NCI-H1694 (cell line): ENCODE measurements at regions not wholly inside any gene's neighbourhood (a gene's known extent, or its start where the extent isn't known, plus 50 kb on each side); places are given as distances from the start of the nearest gene placed in this dataset.

Experiments used
- DNase-seq: peaks from one replicate; lab custom pipeline; 2025; lab: John Stamatoyannopoulos, UW

- DNase-seq: no peak
These were observed 274.5 kb downstream of the PRR16 start for GRCh38 chr5:120738568-120738967.

GRCh38 chr5:120740989-120741388, 276.9 kb downstream of the PRR16 start:
- no peak for DNase-seq

- no peak for DNase-seq
These were observed 284.4 kb downstream of the PRR16 start for GRCh38 chr5:120748474-120748873.

- no peak for DNase-seq
These were observed 285.6 kb downstream of the PRR16 start for GRCh38 chr5:120749737-120750136.

- no peak for DNase-seq
These were observed 295.5 kb downstream of the PRR16 start for GRCh38 chr5:120759587-120759986.

- DNase-seq: no peak
These were observed 297.9 kb downstream of the PRR16 start for GRCh38 chr5:120761986-120762385.

- no peak for DNase-seq
These were observed 301.1 kb downstream of the PRR16 start for GRCh38 chr5:120765189-120765588.

GRCh38 chr5:120767178-120767820, 303.2 kb downstream of the PRR16 start:
- no peak for DNase-seq

GRCh38 chr5:120769312-120769872, 305.3 kb downstream of the PRR16 start:
- DNase-seq: no peak

- no peak for DNase-seq
These were observed 307.1 kb downstream of the PRR16 start for GRCh38 chr5:120771202-120771601.

- no peak for DNase-seq
These were observed 314.7 kb downstream of the PRR16 start for GRCh38 chr5:120778491-120779484.

GRCh38 chr5:120779674-120780073, 315.6 kb downstream of the PRR16 start:
- DNase-seq: no peak

GRCh38 chr5:120788481-120788880, 324.4 kb downstream of the PRR16 start:
- no peak for DNase-seq

GRCh38 chr5:120789918-120790317, 325.8 kb downstream of the PRR16 start:
- DNase-seq: no peak

GRCh38 chr5:120790339-120790738, 326.2 kb downstream of the PRR16 start:
- no peak for DNase-seq

- DNase-seq: no peak
These were observed 328.4 kb downstream of the PRR16 start for GRCh38 chr5:120792477-120792876.

GRCh38 chr5:120794121-120794520, 330.0 kb downstream of the PRR16 start:
- no peak for DNase-seq

- peak; percentile 3 for DNase-seq
These were observed 339.2 kb downstream of the PRR16 start for GRCh38 chr5:120803282-120803681.

GRCh38 chr5:120805131-120805530, 341.0 kb downstream of the PRR16 start:
- DNase-seq: no peak

GRCh38 chr5:120806202-120806601, 342.1 kb downstream of the PRR16 start:
- no peak for DNase-seq

- no peak for DNase-seq
These were observed 344.0 kb downstream of the PRR16 start for GRCh38 chr5:120808135-120808534.

GRCh38 chr5:120808606-120809005, 344.5 kb downstream of the PRR16 start:
- DNase-seq: no peak

- no peak for DNase-seq
These were observed 349.5 kb downstream of the PRR16 start for GRCh38 chr5:120813551-120813950.
